H1 (cell line): ENCODE measurements at regions not wholly inside any gene's neighbourhood (a gene's known extent, or its start where the extent isn't known, plus 50 kb on each side); places are given as distances from the start of the nearest gene placed in this dataset.

Source experiments
- CHD1 ChIP-seq: IDR thresholded peaks from 2 replicates; pipeline ENCODE4 v1.6.1; 2012; ENCODE audit warnings: low read depth, low read length, improper control_type of control experiment
- CTCF ChIP-seq, 3 experiments: IDR thresholded peaks; 1 replicate in 2 of 3; 2 replicates in 1 of 3; pipeline versions ENCODE4 v1.5.1 to v1.6.1; 2011; ENCODE audit warnings: low read length in 3 of 3, mild to moderate bottlenecking in 3 of 3, inconsistent platforms in 2 of 3, low read depth in 1 of 3, moderate library complexity in 1 of 3; ENCODE audit not compliant: insufficient read depth in 1 of 3; ENCODE audit errors: control extremely low read depth in 1 of 3
- EGR1 ChIP-seq: IDR thresholded peaks from 2 replicates; pipeline ENCODE4 v1.6.1; 2011; ENCODE audit warnings: low read depth, low read length, borderline replicate concordance
- EZH2 ChIP-seq: fragments of 200-600 bp; sonication (generic); IDR thresholded peaks from 2 replicates; pipeline ENCODE4 v1.7.1; 2012; ENCODE audit warnings: low read depth, mild to moderate bottlenecking, moderate library complexity, low read length, inconsistent platforms; ENCODE audit not compliant: severe bottlenecking
- FOSL1 ChIP-seq: IDR thresholded peaks from 2 replicates; pipeline ENCODE4 v1.6.1; 2011; ENCODE audit warnings: mild to moderate bottlenecking, low read depth, low read length, moderate library complexity; ENCODE audit not compliant: insufficient read depth
- JUN ChIP-seq: IDR thresholded peaks from 2 replicates; pipeline ENCODE4 v1.6.1; 2011; ENCODE audit warnings: low read depth, mild to moderate bottlenecking, improper control_type of control experiment, low read length
- JUND ChIP-seq: IDR thresholded peaks from 2 replicates; pipeline ENCODE4 v1.6.1; 2011; ENCODE audit warnings: mild to moderate bottlenecking, improper control_type of control experiment, low read length
- KDM1A ChIP-seq: fragments of 200-600, 300-600 bp; sonication (generic); IDR thresholded peaks from 2 replicates; pipeline ENCODE4 v1.7.1; 2016; ENCODE audit warnings: mild to moderate bottlenecking, low read length, borderline replicate concordance
- MAFK ChIP-seq: IDR thresholded peaks from 2 replicates; pipeline ENCODE4 v1.6.1; 2012; ENCODE audit warnings: low read depth, mild to moderate bottlenecking, improper control_type of control experiment, low read length
- POLR2A ChIP-seq, 2 experiments: IDR thresholded peaks; 1 replicate in 1 of 2; 2 replicates in 1 of 2; pipeline ENCODE4 v1.6.1; 2011; ENCODE audit warnings: low read depth in 2 of 2, low read length in 2 of 2, mild to moderate bottlenecking in 2 of 2; ENCODE audit errors: control extremely low read depth in 1 of 2
- POLR2AphosphoS5 ChIP-seq: IDR thresholded peaks from 2 replicates; pipeline ENCODE4 v1.6.1; 2011; ENCODE audit warnings: low read depth, low read length
- RXRA ChIP-seq: IDR thresholded peaks from 2 replicates; pipeline ENCODE4 v1.6.1; 2011; ENCODE audit warnings: low read depth, mild to moderate bottlenecking, low read length, moderate library complexity; ENCODE audit not compliant: insufficient read depth

- TF ChIP-seq JUND (no peak), POLR2A (IDR thresholded peaks at IDR 0.05; ENCODE audit: control extremely low read depth in 1 of 2, low read depth in 2 of 2, low read length in 2 of 2) (no peak), CTCF (IDR thresholded peaks at IDR 0.05; ENCODE audit: control extremely low read depth in 1 of 3, insufficient read depth in 1 of 3, low read depth in 1 of 3, low read length in 3 of 3) (no peak), POLR2AphosphoS5 (no peak), JUN (no peak), RXRA (no peak), FOSL1 (no peak), EZH2 (no peak), MAFK (no peak), EGR1 (no peak), KDM1A (no peak), CHD1 (no peak)
Observed at GRCh38 chr4:181225616-181226261, 1017.5 kb upstream of the TENM3 start.
